ENCODE measurements at regions not wholly inside any gene's neighbourhood (a gene's known extent, or its start where the extent isn't known, plus 50 kb on each side); places are given as distances from the start of the nearest gene placed in this dataset.

- no peak for TF ChIP-seq CTCF (IDR thresholded peaks at IDR 0.05; ENCODE audit: low read depth, low read length)
- no peak for TF ChIP-seq EZH2phosphoT487 (IDR thresholded peaks at IDR 0.05; ENCODE audit: low read depth)
These were observed 374.9 kb upstream of the BRINP3 start for GRCh38 chr1:190852611-190853010.
